SH-SY5Y (cell line): ENCODE measurements at regions not wholly inside any gene's neighbourhood (a gene's known extent, or its start where the extent isn't known, plus 50 kb on each side); places are given as distances from the start of the nearest gene placed in this dataset.

Experiments
- GATA2 ChIP-seq: IDR thresholded peaks from 2 replicates; pipeline ENCODE4 v1.6.1; 2011; ENCODE audit warnings: mild to moderate bottlenecking, low read depth, low read length
- GATA3 ChIP-seq: IDR thresholded peaks from 2 replicates; pipeline ENCODE4 v1.6.1; 2011; ENCODE audit warnings: low read depth, mild to moderate bottlenecking, low read length, moderate library complexity

GRCh38 chr14:100476012-100476822 lies 111.0 kb downstream of the BEGAIN start:
- TF ChIP-seq GATA3 = no peak
- TF ChIP-seq GATA2 = no peak
